Neural cell (in vitro differentiated cells): ENCODE measurements at regions not wholly inside any gene's neighbourhood (a gene's known extent, or its start where the extent isn't known, plus 50 kb on each side); places are given as distances from the start of the nearest gene placed in this dataset.

Experiments used
- H2AFZ ChIP-seq: fragments of 200-600, 300-800 bp; sonication (generic), shearing (Covaris generic); 2 replicates; pipeline ENCODE4 v1.6.0; 2014; ENCODE audit warnings: low read depth, mild to moderate bottlenecking, antibody characterized with exemption, low read length, moderate library complexity
- H3F3A ChIP-seq: fragments of 200-600 bp; shearing (Covaris generic); 2 replicates; pipeline ENCODE4 v1.6.1; 2016; ENCODE audit warnings: mild to moderate bottlenecking, moderate library complexity, mixed read lengths, antibody characterized with exemption, low read length; ENCODE audit not compliant: insufficient read depth, poor library complexity, severe bottlenecking
- H3K27ac ChIP-seq: fragments of 200-600, 300-800 bp; sonication (generic), shearing (Covaris generic); 2 replicates; pipeline ENCODE4 v1.5.1; 2014; ENCODE audit warnings: mild to moderate bottlenecking, low read length, moderate library complexity
- H3K27me3 ChIP-seq: fragments of 300-800, 200-600 bp; sonication (generic), shearing (Covaris generic); 2 replicates; pipeline ENCODE4 v1.6.0; 2014; ENCODE audit warnings: mild to moderate bottlenecking, low read depth, low read length, moderate library complexity; ENCODE audit not compliant: insufficient read depth
- H3K36me3 ChIP-seq: fragments of 300-800, 200-600 bp; sonication (generic), shearing (Covaris generic); 2 replicates; pipeline ENCODE4 v1.5.1; 2014; ENCODE audit warnings: mild to moderate bottlenecking, antibody characterized with exemption, low read length, moderate library complexity; ENCODE audit not compliant: insufficient read depth
- H3K4me2 ChIP-seq: fragments of 300-800, 200-600 bp; sonication (generic), shearing (Covaris generic); 2 replicates; pipeline ENCODE4 v1.6.0; 2014; ENCODE audit warnings: mild to moderate bottlenecking, low read length
- H3K4me3 ChIP-seq: fragments of 300-800, 200-600 bp; sonication (generic), shearing (Covaris generic); 2 replicates; pipeline ENCODE4 v1.5.1; 2014; ENCODE audit warnings: mild to moderate bottlenecking, low read length, moderate library complexity
- H3K79me2 ChIP-seq: fragments of 200-600 bp; shearing (Covaris generic); replicated peaks from 2 replicates; pipeline ENCODE4 v1.6.0; 2014; ENCODE audit warnings: mild to moderate bottlenecking, low read length, moderate library complexity; ENCODE audit not compliant: insufficient read depth
- H3K9ac ChIP-seq: fragments of 300-800, 200-600 bp; sonication (generic), shearing (Covaris generic); 2 replicates; pipeline ENCODE4 v1.6.1; 2016; ENCODE audit warnings: mild to moderate bottlenecking, low read length, mixed read lengths
- H3K9me2 ChIP-seq: fragments of 200-600 bp; shearing (Covaris generic); 2 replicates; pipeline ENCODE4 v1.6.1; 2016; ENCODE audit warnings: mild to moderate bottlenecking, low read length, mixed read lengths; ENCODE audit not compliant: insufficient read depth
- H3K9me3 ChIP-seq: fragments of 200-600, 300-800 bp; sonication (generic), shearing (Covaris generic); 2 replicates; pipeline ENCODE4 v1.6.1; 2016; ENCODE audit warnings: mild to moderate bottlenecking, mixed run types, low read length, moderate library complexity, mixed read lengths
- H4K20me1 ChIP-seq: fragments of 200-600 bp; shearing (Covaris generic); 2 replicates; pipeline ENCODE4 v1.6.1; 2016; ENCODE audit warnings: mild to moderate bottlenecking, mixed run types; ENCODE audit not compliant: insufficient read depth
- EP300 ChIP-seq: fragments of 450-650 bp; conservative IDR thresholded peaks from 2 replicates; pipeline ENCODE4 v1.6.1; 2014; ENCODE audit warnings: antibody characterized with exemption, mild to moderate bottlenecking, moderate library complexity; ENCODE audit not compliant: poor library complexity, severe bottlenecking
- EZH2 ChIP-seq: fragments of 200-600, 300-800 bp; shearing (Covaris generic), sonication (generic); IDR thresholded peaks from 2 replicates; pipeline ENCODE4 v1.6.1; 2014; ENCODE audit warnings: antibody characterized with exemption, low read length, borderline replicate concordance, mild to moderate bottlenecking; ENCODE audit not compliant: insufficient read depth, poor library complexity, severe bottlenecking
- MXI1 ChIP-seq: fragments of 450-650 bp; conservative IDR thresholded peaks from 2 replicates; pipeline ENCODE4 v1.6.1; 2014; ENCODE audit warnings: antibody characterized with exemption, mild to moderate bottlenecking; ENCODE audit not compliant: poor library complexity, severe bottlenecking
- POLR2AphosphoS5 ChIP-seq: IDR thresholded peaks from 2 replicates; pipeline ENCODE4 v1.6.1; 2012
- RAD21 ChIP-seq: fragments of 450-650 bp; conservative IDR thresholded peaks from 2 replicates; pipeline ENCODE4 v1.6.1; 2014; ENCODE audit warnings: antibody characterized with exemption, mild to moderate bottlenecking, moderate library complexity
- SMC3 ChIP-seq: fragments of 450-650 bp; conservative IDR thresholded peaks from 2 replicates; pipeline ENCODE4 v1.6.1; 2014; ENCODE audit warnings: antibody characterized with exemption, mild to moderate bottlenecking, moderate library complexity; ENCODE audit not compliant: poor library complexity
- TAF1 ChIP-seq: IDR thresholded peaks from 2 replicates; pipeline ENCODE4 v1.6.1; 2012; ENCODE audit warnings: low read depth
- TF ChIP-seq, protein P1 (sequence below): IDR thresholded peaks from 2 replicates; pipeline ENCODE4 v1.6.1; 2012; ENCODE audit warnings: borderline replicate concordance
- TF ChIP-seq, protein P2 (sequence below): fragments of 450-650 bp; IDR thresholded peaks from 2 replicates; pipeline ENCODE4 v1.5.1; 2014; ENCODE audit warnings: antibody characterized with exemption, mild to moderate bottlenecking, moderate library complexity; ENCODE audit not compliant: poor library complexity, severe bottlenecking

DNA sequence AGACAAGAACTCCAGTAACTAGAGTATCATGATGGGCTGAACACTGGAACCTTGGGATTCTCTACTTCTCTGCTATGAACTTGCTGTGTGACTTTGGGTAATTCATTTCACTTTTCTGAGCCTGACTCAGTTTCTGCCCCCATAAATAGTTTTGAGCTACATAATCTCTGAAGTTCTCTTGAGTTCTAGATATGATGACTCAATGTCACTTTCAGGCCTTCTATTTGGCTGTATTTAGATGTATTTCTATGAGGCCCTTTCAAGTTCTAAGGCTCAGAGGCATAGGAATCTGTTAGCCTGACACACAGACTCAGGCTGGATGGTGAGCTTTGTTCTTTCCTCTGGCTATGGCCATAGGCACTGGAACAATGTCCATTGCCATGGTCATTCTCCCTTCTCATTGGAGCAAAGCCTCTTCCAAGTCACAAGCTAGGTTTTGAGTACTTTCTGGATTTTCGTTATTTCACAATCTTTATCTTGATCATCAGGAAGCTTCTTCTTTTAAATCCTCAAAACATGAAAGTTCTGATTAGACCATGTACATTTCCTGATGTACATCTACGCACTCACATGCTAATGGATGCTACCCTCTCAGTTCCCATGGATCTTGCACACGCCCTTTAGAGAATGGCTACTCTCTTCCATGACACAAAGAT, 101.6 kb downstream of the TES start:
- no peak overlapping the region for H3K4me3 ChIP-seq
- H3K9ac ChIP-seq, result no peak overlapping the region
- H4K20me1 ChIP-seq, result no peaks in the 10 kb centered on the region
- no peak overlapping the region for H2AFZ ChIP-seq
- H3K9me3 ChIP-seq, result no peaks in the 10 kb centered on the region
- H3K79me2 ChIP-seq, result no peaks in the 10 kb centered on the region
- H3K9me2 ChIP-seq, result no peaks in the 10 kb centered on the region
- H3F3A ChIP-seq, result no peaks in the 10 kb centered on the region
- H3K36me3 ChIP-seq, result no peaks in the 10 kb centered on the region
- TF ChIP-seq, protein P1, sequence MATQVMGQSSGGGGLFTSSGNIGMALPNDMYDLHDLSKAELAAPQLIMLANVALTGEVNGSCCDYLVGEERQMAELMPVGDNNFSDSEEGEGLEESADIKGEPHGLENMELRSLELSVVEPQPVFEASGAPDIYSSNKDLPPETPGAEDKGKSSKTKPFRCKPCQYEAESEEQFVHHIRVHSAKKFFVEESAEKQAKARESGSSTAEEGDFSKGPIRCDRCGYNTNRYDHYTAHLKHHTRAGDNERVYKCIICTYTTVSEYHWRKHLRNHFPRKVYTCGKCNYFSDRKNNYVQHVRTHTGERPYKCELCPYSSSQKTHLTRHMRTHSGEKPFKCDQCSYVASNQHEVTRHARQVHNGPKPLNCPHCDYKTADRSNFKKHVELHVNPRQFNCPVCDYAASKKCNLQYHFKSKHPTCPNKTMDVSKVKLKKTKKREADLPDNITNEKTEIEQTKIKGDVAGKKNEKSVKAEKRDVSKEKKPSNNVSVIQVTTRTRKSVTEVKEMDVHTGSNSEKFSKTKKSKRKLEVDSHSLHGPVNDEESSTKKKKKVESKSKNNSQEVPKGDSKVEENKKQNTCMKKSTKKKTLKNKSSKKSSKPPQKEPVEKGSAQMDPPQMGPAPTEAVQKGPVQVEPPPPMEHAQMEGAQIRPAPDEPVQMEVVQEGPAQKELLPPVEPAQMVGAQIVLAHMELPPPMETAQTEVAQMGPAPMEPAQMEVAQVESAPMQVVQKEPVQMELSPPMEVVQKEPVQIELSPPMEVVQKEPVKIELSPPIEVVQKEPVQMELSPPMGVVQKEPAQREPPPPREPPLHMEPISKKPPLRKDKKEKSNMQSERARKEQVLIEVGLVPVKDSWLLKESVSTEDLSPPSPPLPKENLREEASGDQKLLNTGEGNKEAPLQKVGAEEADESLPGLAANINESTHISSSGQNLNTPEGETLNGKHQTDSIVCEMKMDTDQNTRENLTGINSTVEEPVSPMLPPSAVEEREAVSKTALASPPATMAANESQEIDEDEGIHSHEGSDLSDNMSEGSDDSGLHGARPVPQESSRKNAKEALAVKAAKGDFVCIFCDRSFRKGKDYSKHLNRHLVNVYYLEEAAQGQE, result no peak
- TF ChIP-seq RAD21 (no peak), SMC3 (no peak), TAF1 (no peak), MXI1 (no peak), POLR2AphosphoS5 (no peak), EZH2 (no peak), EP300 (no peak)
- TF ChIP-seq, protein P2, sequence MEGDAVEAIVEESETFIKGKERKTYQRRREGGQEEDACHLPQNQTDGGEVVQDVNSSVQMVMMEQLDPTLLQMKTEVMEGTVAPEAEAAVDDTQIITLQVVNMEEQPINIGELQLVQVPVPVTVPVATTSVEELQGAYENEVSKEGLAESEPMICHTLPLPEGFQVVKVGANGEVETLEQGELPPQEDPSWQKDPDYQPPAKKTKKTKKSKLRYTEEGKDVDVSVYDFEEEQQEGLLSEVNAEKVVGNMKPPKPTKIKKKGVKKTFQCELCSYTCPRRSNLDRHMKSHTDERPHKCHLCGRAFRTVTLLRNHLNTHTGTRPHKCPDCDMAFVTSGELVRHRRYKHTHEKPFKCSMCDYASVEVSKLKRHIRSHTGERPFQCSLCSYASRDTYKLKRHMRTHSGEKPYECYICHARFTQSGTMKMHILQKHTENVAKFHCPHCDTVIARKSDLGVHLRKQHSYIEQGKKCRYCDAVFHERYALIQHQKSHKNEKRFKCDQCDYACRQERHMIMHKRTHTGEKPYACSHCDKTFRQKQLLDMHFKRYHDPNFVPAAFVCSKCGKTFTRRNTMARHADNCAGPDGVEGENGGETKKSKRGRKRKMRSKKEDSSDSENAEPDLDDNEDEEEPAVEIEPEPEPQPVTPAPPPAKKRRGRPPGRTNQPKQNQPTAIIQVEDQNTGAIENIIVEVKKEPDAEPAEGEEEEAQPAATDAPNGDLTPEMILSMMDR, result no peak
- no peak overlapping the region for H3K4me2 ChIP-seq
- no peaks in the 10 kb centered on the region for H3K27me3 ChIP-seq
- no peak overlapping the region for H3K27ac ChIP-seq

DNA sequence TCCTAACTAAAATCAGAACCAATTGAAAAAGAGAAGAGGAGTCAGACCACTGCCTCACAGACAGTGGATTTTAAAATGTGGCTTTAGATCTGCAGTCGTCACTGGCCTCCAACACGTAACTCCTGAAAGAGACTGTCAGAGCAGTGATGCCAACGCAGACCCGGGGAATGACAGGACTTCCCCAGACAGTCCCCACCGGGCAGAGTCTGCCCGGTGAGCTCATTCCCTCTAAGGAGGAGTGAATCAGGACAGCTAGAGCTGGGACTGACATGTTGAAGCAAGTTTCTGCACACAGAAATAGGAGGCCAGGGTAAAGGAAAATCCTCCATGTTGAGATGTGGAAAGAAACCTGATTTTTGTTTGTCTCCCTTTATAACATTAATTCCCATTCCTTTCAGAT, 105.0 kb downstream of the TES start:
- no peak overlapping the region for H2AFZ ChIP-seq
- no peaks in the 10 kb centered on the region for H3K79me2 ChIP-seq
- H3F3A ChIP-seq, result no peaks in the 10 kb centered on the region
- no peak overlapping the region for H3K4me2 ChIP-seq
- H3K4me3 ChIP-seq, result no peak overlapping the region
- H3K9ac ChIP-seq, result no peak overlapping the region
- no peaks in the 10 kb centered on the region for H3K36me3 ChIP-seq
- H3K27ac ChIP-seq, result no peak overlapping the region
- no peak for TF ChIP-seq MXI1
- TF ChIP-seq TAF1, result no peak
- TF ChIP-seq EP300, result no peak
- no peak for TF ChIP-seq SMC3
- TF ChIP-seq RAD21, result no peak
- TF ChIP-seq, protein P1, result no peak
- TF ChIP-seq, protein P2, result no peak
- no peak for TF ChIP-seq EZH2
- TF ChIP-seq POLR2AphosphoS5, result no peak
- no peaks in the 10 kb centered on the region for H4K20me1 ChIP-seq
- no peaks in the 10 kb centered on the region for H3K27me3 ChIP-seq
- no peaks in the 10 kb centered on the region for H3K9me3 ChIP-seq
- H3K9me2 ChIP-seq, result no peaks in the 10 kb centered on the region
